Limb (tissue), 2 donors: ENCODE measurements at regions not wholly inside any gene's neighbourhood (a gene's known extent, or its start where the extent isn't known, plus 50 kb on each side); places are given as distances from the start of the nearest gene placed in this dataset.
"Not testable (repeated sequence)": the region's sequence is repeated elsewhere in the genome, so short reads cannot be mapped to it uniquely, and the experiment has no call there.

Source experiments
- DNase-seq, 2 donors: peaks; one replicate each; pipeline ENCODE4 v3.0.0-alpha.2; 2016; ENCODE audit errors: extremely low spot score in 2 of 2

GRCh38 chr1:200496937-200497336 is 87.1 kb upstream of the ZNF281 start:
- no peak for DNase-seq

- DNase-seq: no peak
Measured at GRCh38 chr1:200495901-200496300, 86.1 kb upstream of the ZNF281 start.

DNA sequence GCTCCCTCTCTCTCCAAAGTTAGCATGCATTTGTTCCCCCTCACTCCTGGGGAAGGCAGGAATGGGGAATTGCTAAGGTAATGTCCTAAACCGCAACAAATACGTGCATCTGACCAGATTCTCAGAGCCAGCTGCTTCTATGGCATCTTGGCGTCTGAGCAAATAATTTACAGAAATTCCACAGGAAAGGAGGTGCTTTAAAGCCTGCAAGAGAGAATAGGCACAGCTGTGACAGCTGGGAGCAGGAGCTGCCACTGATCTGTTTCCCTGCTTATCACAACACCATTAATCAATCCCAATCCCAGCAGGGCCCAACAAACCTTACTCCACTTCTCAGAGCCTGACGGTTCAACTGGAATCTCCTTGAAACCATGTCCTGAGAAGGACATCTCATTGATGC is 83.5 kb upstream of the ZNF281 start:
- DNase-seq: peak in 1 of 2 donors; percentile 7

GRCh38 chr1:200491103-200491502 is 81.3 kb upstream of the ZNF281 start:
- DNase-seq: no peak

DNA sequence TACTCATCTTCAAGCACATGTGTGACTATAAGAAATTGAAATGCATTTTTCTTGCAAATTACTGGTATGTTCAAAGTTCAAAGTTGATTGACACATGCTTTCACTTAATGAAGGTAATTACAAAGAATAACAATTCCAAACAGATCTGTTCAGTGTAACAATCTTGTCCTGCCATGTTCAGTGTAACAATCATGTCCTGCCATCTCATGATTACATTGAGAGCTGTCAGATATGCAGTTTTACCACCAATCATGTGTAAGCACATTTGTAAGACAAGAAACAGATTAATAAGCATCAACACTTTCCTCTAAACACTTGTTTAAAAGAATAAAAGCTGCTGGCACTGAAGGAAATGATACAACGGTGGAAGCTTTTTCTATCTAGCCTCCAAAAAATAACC is 80.3 kb upstream of the ZNF281 start:
- DNase-seq: no peak

DNA sequence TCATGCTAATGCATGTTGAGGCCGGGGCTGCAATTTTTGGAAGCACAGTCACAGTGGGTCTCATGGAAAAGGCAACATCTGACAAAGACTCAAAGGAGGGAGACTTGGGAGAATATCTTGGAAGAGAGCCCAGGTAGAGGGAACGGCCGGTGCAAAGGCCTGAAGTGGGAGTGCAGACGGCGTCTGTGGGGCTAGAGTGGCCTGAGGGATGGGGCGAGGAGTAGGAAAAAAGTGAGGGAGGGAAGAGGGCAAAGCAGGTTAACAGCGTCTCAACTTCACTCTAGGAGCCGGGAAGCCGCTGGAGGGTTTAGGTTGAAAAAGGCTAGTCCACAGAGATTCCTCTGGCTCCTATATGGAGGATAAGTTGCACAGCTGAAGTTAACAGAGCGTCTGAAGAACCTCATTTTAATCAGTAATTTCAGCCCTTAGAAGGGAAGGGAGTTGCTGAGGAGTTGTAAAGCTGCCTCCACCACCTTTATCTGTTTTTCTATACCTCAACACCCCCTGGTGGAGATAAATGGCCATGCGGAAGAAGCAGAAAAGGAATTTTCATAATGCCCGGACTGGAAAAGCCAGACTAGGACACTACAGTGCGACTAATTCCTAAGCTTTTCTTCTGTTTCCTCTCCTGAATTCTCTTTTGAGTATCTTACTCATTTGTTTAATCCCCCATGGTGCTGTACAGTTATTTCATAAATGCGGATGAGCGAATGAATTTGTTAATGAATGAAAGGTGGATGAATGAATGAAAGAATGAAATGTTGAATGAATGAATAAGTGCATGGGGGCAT is 78.7 kb upstream of the ZNF281 start:
- DNase-seq: peak; percentile 67 to 86

- no peak for DNase-seq
Measured at GRCh38 chr1:200487650-200488049, 77.8 kb upstream of the ZNF281 start.

GRCh38 chr1:200486634-200487033 is 76.8 kb upstream of the ZNF281 start:
- no peak for DNase-seq

- not testable (repeated sequence) for DNase-seq
Measured at GRCh38 chr1:200484438-200484946, 74.7 kb upstream of the ZNF281 start.

DNA sequence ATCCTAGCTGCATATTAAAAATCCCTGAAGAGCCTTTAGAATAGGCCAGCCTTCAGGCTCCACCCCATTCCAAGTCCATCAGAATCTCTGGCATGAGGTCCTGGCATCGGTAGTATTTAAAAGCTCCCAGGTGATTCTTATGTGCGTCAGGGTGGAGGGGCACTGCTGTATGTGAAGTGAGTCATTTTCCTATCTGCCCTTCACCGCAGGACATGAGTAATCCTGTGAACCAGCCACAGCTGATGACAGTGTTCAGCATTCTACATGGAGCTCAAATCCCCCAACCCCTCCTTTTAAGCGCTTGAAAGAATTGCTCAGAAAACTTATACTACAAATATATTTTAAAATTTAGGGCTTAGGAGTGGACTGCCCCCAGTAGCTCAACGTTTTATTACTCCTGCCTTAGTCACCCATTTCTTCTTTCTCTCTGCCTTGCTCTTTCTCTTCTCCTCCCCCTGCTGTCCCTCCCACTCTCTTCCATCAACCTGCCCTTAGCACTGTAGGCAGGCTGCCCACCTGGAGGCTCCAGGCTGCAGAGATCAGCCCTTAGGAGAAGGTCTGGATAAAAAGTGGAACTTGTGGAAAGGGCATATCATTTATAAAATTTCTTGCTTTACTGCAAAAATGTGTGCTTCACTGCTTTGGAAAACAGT is 73.8 kb upstream of the ZNF281 start:
- peak in 1 of 2 donors; percentile 70 for DNase-seq

GRCh38 chr1:200480964-200481363 is 71.1 kb upstream of the ZNF281 start:
- no peak for DNase-seq

- no peak for DNase-seq
Measured at GRCh38 chr1:200479816-200480215, 70.0 kb upstream of the ZNF281 start.

- DNase-seq: no peak
Measured at GRCh38 chr1:200478945-200479558, 69.2 kb upstream of the ZNF281 start.

DNA sequence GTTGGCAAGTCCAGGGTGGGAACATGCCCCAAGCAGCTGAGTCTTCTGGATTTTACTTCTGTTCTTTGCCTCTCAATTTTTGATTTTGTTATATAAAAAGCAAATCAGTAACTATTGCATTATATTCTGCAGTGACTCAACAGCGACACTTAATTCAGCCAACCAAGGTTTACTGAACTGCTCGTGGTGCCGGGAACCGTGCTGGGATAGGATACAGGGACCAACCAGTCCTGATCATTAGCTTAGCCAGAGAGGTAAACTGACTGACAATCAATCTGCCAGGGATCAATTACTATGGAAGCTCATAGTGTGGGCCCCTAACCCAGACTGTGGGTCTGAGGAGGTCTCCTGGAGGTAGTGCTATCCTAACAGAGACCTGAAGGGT is 68.4 kb upstream of the ZNF281 start:
- no peak for DNase-seq

GRCh38 chr1:200474633-200475032 is 64.8 kb upstream of the ZNF281 start:
- DNase-seq: no peak

- peak in 1 of 2 donors; percentile 32 for DNase-seq
Measured at GRCh38 chr1:200473698-200474371, 64.0 kb upstream of the ZNF281 start.

DNA sequence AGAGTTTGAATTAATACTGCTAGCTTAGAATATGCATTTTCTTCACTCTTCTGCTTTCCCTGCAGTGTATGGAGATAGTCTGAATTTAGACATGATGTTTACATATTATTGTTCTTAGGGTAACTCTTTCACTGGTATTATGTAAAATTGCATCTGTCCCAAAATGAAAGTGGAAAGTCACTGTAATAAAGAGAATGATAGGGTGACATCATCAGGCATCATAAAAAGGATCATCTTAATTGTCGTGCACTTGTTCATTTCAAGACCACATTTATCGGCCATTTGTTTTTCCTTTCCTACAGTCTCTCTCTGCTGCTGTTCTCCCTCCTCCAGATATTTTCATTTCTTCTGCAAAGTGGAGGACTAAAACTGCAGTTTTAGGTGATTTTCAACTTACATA is 61.9 kb upstream of the ZNF281 start:
- DNase-seq: no peak

GRCh38 chr1:200468264-200469001 is 58.6 kb upstream of the ZNF281 start:
- DNase-seq: no peak

DNA sequence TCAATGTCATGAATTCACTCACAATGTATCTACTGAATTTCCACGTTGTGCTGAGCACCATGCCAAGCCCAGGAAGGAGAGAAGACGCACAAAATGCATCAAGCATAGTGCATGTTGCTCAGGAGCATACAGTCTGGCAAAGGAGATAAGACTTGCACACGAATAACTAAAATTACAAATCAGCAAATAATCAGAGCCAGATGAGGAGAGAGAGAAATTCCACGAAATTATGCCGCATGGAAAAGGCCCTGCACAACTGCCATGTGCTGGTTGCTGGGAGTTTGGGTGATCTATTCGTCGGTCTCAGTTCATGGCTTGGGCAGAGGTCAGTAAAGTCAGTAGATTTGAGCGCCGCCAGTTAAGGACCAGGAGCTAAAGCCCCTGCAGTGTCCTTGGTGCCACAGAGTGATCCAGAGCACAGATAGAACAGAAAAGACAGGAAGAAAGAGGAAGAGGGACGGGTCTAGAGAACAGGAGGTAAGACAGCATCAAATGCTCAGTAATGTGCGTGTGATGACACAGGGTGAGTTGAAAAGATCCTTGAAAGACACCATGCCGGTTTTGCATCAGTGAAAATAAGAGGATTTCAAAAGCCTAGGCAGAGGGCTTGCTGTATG is 55.1 kb upstream of the ZNF281 start:
- DNase-seq: no peak
